Stimulated activated CD4-positive, alpha-beta T cell treated with anti-CD3 and anti-CD28 coated beads, Interleukin-2, amount 100 ng/mL, for 24 hours (primary cell): ENCODE measurements at regions not wholly inside any gene's neighbourhood (a gene's known extent, or its start where the extent isn't known, plus 50 kb on each side); places are given as distances from the start of the nearest gene placed in this dataset.
"Not testable (repeated sequence)": the region's sequence is repeated elsewhere in the genome, so short reads cannot be mapped to it uniquely, and the experiment has no call there.

Source experiments
- DNase-seq, 2 donors: peaks; one replicate each; pipeline ENCODE4 v3.0.0-alpha.2; 2020

DNA sequence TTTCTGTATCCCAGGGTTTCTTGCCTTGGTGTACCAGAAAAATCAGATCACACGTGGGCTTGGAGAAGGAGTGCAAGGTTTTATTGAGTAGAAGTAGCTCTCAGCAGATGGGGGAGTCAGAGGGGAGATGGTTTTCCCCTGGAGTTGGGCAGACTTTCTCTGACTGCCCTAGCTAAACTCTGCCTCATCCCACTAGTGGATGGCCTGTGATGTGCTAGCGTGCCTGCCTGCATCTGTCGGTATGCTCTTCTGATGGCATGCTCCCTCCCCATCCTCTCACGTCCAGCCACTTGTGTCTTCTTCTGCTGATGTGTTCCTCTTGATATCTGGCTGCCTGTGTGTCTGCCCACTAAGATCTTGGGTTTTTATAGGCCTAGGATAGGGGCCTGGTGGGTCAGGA lies 616.1 kb upstream of the RGMB start:
- DNase-seq = no peak

- DNase-seq = no peak
Observed at GRCh38 chr5:98158440-98158839, 615.0 kb upstream of the RGMB start.

DNA sequence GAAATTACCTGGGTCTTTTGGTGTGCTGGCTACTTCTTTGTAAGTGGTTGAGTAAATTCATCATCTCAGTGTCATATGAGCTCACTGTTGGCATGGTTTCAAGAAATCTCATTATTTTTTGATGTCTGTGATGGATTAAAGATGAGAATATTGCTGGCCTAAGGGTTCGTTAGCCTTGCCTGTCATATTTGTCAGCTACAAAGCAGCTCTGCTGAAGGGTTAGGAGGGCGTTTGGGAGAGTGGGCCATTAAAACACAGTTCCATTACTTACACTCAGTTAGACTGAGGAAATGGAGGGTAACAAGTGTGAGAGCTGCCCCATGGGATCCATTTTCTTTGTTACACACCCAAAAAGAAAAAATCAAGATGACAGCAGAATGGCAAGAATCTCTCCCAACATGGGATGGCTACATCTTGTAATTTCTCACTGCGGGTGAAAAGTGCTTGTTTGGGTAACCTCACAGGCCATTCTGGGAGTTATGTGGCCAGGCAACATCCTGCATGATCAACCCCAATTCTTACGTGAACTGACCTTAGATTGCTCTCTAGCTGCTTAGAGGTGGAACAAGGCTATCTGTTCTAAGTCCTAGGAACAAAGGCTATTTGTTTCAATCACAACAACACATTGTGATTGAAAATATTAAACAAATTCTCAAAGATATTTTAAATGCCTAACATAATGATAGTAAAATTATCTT lies 609.5 kb upstream of the RGMB start:
- no peak for DNase-seq

DNA sequence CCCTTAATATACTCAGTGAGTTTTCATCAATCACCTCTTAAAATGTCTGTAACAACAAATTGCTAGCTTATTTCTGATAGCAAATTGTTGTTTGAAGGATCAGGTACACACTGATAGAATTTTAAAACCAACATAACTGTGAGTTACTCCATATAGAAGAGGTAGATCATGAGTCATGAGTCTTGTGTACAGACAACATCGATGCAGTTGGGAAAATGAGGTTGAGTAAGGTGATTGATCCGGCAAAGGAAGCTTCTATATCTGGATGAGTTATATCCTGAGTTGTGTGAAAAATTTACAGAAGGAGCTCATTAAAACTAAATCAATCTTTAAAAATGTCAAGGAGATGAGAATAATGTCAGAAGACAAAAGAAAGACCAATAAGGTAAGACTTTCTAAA lies 604.6 kb upstream of the RGMB start:
- DNase-seq = no peak

- DNase-seq = no peak
Observed at GRCh38 chr5:98170994-98171393, 602.5 kb upstream of the RGMB start.

GRCh38 chr5:98173334-98173733 lies 600.1 kb upstream of the RGMB start:
- no peak for DNase-seq

GRCh38 chr5:98175474-98175873 lies 598.0 kb upstream of the RGMB start:
- no peak for DNase-seq

DNA sequence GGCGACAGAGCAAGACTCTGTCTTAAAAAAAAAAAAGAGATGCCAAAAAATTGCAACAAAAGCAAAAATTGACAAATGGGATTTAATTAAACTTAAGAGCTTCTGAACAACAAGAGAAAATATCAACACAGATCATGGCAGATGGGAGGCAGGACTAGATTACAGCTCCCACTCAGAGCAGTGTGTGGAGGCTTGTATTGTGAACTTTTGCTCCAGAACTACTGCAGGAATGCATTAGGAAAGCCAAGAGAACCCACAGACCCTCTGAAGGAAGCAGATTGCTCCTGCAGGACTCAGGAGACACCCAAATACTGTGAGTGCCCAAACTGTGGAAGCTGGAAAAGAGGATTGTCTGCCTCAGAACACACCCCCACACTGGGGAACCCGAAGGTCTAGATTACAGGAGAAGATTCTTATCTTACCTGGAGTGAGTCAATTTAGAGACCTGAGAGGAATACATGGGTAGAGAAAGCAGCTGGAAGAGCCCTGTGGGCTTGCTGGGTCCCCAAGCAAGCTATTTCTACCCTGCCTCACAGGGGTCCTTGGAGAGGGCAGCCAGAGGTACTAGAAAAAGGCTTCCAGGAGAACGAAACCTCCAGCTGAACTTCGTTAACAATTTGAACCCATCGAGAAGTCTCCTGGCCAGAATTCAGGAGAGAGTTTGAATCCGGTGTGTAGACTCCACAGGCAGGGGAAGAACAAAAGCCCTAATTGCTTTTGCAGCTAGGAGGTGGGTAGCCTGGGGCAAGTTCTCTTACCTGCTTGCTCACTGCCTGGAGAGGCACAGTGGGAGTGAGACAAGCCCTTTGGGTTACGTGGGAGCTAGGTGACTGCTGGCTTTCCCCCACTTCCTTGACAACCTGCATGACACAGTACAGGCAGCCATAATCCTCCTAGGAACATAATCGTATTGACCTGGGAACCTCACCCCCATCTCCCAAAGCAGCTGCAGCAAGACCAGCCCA lies 593.4 kb upstream of the RGMB start:
- DNase-seq = no peak

DNA sequence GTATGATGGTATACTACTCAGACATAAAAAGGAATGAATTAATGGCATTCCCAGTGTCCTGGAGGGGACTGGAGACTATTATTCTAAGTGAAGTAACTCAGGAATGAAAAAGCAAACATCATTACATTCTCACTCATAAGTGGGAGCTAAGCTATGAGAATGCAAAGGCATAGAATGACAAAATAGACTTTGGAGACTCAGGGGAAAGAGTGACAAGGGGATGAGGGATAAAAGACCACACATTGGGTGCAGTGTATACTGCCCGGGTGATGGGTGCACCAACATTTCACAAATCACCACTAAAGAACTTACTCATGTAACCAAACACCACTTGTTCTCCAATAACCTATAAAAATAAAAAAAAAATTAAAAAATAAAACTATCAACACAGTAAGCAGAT lies 587.3 kb upstream of the RGMB start:
- no peak for DNase-seq

GRCh38 chr5:98187945-98188344 lies 585.5 kb upstream of the RGMB start:
- DNase-seq = no peak

GRCh38 chr5:98190344-98190743 lies 583.1 kb upstream of the RGMB start:
- not testable (repeated sequence) for DNase-seq

DNA sequence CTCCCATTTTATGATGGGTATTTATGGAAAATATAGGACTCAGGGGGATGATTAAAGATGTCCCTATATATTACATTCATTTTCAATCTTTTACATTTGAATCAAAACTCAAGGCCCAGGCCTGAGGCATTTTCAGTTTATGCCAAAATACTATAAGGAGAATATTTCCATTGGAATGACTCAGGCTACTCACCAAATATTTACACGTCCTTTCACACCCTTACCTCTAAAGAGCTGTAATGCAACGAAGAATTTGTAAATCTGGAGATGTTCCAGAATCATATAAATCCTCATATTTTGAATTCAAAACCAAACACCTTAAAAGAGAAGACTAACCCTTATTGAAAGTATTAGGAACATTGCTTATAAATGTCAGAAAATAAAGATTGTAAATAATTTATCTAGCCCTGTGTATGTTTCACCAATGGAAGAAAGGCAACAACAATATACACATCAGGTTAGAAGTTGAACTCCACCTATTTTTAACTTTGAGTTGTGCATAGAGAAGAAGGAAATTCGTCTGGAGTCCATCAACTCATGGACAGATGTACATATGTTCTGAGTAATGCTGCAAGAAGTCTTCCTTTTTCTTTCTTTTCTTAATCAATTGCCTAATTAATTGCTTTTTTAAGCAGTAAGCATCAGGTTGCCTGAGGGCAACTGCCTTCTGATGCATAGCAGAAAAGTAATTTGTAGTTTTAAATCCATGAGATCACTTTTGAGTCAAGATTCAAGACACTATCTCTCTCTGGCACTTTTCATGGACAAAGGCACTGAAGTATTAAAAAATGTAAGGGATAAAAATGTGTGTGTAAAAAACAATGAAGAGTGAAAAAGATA lies 579.3 kb upstream of the RGMB start:
- DNase-seq = no peak

- no peak for DNase-seq
Observed at GRCh38 chr5:98200726-98201541, 572.5 kb upstream of the RGMB start.

GRCh38 chr5:98204798-98205197 lies 568.7 kb upstream of the RGMB start:
- no peak for DNase-seq

DNA sequence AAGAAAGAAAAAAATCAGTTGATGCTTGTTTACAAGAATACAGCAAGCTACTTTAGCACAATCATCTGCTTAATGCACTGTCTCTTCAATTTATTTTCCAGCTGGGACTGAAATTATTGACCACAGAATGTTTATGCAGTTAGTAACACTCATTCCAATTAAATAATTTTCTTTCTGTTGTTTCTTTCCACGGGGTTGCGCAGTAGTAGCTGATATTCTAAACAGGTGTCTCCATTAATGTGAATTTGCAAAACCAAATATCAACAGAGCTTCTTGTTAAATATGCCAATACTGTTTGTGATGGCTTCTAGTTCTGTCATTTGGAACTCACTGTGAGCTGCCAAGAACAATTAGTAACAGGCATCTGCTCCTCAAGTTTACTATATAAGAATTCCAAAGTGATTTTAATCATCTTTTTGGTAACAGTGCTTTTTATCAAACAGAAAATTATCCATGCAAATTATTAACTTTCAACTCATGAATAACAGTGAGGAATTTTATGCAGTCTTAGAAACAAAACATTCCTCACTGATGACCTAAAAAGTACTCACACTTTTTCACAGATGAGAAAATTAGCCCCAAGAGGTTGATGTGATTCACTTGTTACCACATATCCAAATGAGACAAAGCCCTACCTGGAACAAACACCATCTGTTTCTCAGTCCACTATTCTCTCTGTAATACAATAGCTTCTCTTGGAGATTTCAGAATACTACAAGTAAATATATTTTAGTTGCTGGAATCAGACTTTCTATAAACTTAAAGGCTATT lies 567.6 kb upstream of the RGMB start:
- DNase-seq = no peak

GRCh38 chr5:98206566-98206965 lies 566.9 kb upstream of the RGMB start:
- no peak for DNase-seq

DNA sequence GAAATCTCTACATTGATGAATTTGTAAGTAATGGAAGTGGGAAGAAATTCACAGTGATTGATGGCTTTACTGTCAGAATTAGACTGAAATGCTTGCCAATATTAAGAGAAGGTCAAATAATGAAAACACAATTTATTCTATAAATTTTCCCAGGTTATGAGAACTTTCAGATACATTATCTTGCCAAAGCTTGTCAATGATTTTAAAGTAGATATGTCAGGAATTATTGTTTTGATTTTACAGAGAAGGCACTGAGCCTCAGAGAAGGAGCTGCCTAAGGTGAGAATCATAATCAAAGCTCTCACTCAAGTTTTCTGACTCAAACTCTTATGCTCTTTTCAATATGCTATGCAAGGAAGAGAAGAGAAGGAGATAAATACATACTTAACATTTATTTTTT lies 564.0 kb upstream of the RGMB start:
- DNase-seq = no peak

GRCh38 chr5:98214240-98215051 lies 559.0 kb upstream of the RGMB start:
- no peak for DNase-seq

DNA sequence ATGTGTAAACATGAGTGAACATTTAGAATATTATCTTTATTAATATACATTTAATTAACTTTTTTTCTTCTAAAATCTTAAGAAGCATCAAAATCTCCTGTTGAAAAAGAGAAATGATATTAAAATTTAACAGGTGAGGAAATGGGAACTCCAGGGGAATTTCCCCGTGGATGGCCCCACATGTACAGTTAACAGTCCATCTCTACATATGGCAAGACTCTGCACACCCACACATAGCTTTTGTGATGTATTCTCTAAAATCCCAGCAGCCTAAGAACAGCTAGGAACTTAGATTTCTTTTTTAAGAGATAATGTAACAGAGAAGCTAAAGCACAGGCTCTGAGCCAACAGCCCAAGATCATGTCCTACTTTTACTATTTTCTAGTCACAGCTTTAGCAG lies 556.3 kb upstream of the RGMB start:
- DNase-seq = no peak

DNA sequence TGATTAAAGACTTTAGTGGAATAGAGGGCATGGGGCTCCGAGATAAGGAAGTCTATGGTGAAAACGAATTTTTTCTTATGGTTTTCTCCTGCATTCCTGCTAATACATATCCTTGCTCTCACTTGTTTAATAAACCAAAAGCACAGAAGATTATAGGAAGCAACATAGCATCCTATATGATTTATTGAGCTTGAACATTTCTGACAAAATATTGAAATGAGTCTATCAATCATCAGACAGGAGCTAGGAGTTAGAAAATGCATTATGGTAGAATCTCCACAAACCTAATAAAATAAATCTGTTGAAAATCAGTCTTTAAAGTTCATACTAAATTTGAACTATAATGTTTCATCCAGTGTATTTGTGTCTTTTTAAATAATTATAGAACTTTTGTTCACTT lies 554.6 kb upstream of the RGMB start:
- DNase-seq = no peak

GRCh38 chr5:98227489-98227888 lies 546.0 kb upstream of the RGMB start:
- no peak for DNase-seq
